NB4 (cell line): ENCODE measurements at regions not wholly inside any gene's neighbourhood (a gene's known extent, or its start where the extent isn't known, plus 50 kb on each side); places are given as distances from the start of the nearest gene placed in this dataset.

ENCODE experiments used
- DNase-seq: peaks from one replicate; pipeline ENCODE4 v3.0.0; 2010; ENCODE audit warnings: low read depth
- H3K4me3 ChIP-seq: one replicate; pipeline ENCODE4 v1.5.1; 2011; ENCODE audit warnings: mild to moderate bottlenecking, low read depth, low read length, moderate library complexity
- CTCF ChIP-seq: IDR thresholded peaks from one replicate; pipeline ENCODE4 v1.5.1; 2012; ENCODE audit warnings: low read depth, low read length
- MAX ChIP-seq: IDR thresholded peaks from 2 replicates; pipeline ENCODE4 v1.6.1; 2011; ENCODE audit warnings: low read depth, low read length
- MYC ChIP-seq: IDR thresholded peaks from 2 replicates; pipeline ENCODE4 v1.6.1; 2011; ENCODE audit warnings: low read depth, low read length
- POLR2A ChIP-seq: IDR thresholded peaks from 2 replicates; pipeline ENCODE4 v1.6.1; 2011; ENCODE audit warnings: mild to moderate bottlenecking; ENCODE audit not compliant: insufficient read length; ENCODE audit errors: extremely low read depth

GRCh38 chr2:235162837-235163197, 211.0 kb downstream of the SH3BP4 start:
- H3K4me3 ChIP-seq: no peak overlapping the region
- TF ChIP-seq POLR2A (no peak), MAX (no peak), MYC (no peak), CTCF (no peak)
- no peak for DNase-seq

- no peak overlapping the region for H3K4me3 ChIP-seq
- TF ChIP-seq MAX (no peak), POLR2A (no peak), MYC (no peak), CTCF (no peak)
- no peak for DNase-seq
These were observed 213.3 kb downstream of the SH3BP4 start for GRCh38 chr2:235165136-235165535.

- no peak for DNase-seq
- H3K4me3 ChIP-seq: no peak overlapping the region
- no peak for TF ChIP-seq CTCF
- TF ChIP-seq POLR2A: no peak
- TF ChIP-seq MYC: no peak
- no peak for TF ChIP-seq MAX
These were observed 213.8 kb downstream of the SH3BP4 start for GRCh38 chr2:235165631-235166030.

GRCh38 chr2:235168174-235168979, 216.6 kb downstream of the SH3BP4 start:
- DNase-seq: no peak
- no peak overlapping the region for H3K4me3 ChIP-seq
- TF ChIP-seq MYC (no peak), POLR2A (no peak), CTCF (no peak), MAX (no peak)

- TF ChIP-seq POLR2A: no peak
- TF ChIP-seq CTCF: no peak
- no peak for TF ChIP-seq MYC
- TF ChIP-seq MAX: no peak
- no peak overlapping the region for H3K4me3 ChIP-seq
- no peak for DNase-seq
These were observed 218.2 kb downstream of the SH3BP4 start for GRCh38 chr2:235170016-235170415.
